IMR-90 (cell line): ENCODE measurements at regions not wholly inside any gene's neighbourhood (a gene's known extent, or its start where the extent isn't known, plus 50 kb on each side); places are given as distances from the start of the nearest gene placed in this dataset.

Source experiments
- ATAC-seq: fragments of 200-7000 bp; cut with Tn5 transposase; 2 replicates; pipeline ENCODE4 v1.9.1; 2020; ENCODE audit warnings: low read depth, mild to moderate bottlenecking, moderate library complexity
- BruUV-seq: library from RNA; stranded (reverse); fragments of 400-500 nt; replicated peaks from 2 replicates; lab custom pipeline; 2021; lab: Mats Ljungman, UMichigan
- CTCF ChIA-PET: fragments of 300-600 bp; formaldehyde crosslinking; extraction: SDS; loops from one replicate; lab custom pipeline; 2021; ENCODE audit warnings: antibody characterized with exemption; lab: Yijun Ruan, JAX
- POLR2A ChIA-PET: fragments of 300-600 bp; sonication (Branson Sonifier 250); formaldehyde crosslinking; loops from one replicate; lab custom pipeline; 2022; ENCODE audit warnings: antibody characterized with exemption; ENCODE audit not compliant: unreplicated experiment; lab: Charles Lee
- DNase-seq: peaks from one replicate; pipeline ENCODE4 v3.0.0; 2013
- H2AFZ ChIP-seq: replicated peaks from 2 replicates; pipeline ENCODE3; 2013; ENCODE audit warnings: low read length, mild to moderate bottlenecking; ENCODE audit not compliant: poor library complexity
- H2AK5ac ChIP-seq: 2 replicates; pipeline ENCODE4 v1.6.1; 2013; ENCODE audit warnings: low read depth, low read length, inconsistent platforms
- H2AK9ac ChIP-seq: replicated peaks from 2 replicates; pipeline ENCODE3; 2013; ENCODE audit warnings: mild to moderate bottlenecking, low read depth, low read length, moderate library complexity; ENCODE audit not compliant: poor library complexity
- H2BK120ac ChIP-seq: 2 replicates; pipeline ENCODE4 v1.6.1; 2013; ENCODE audit warnings: low read depth, low read length, inconsistent platforms
- H2BK15ac ChIP-seq: 3 replicates; pipeline ENCODE4 v1.6.1; 2013; ENCODE audit warnings: low read depth, low read length, inconsistent platforms
- H2BK20ac ChIP-seq: 2 replicates; pipeline ENCODE4 v1.6.1; 2013; ENCODE audit warnings: low read depth, mild to moderate bottlenecking, inconsistent platforms, low read length, moderate library complexity
- H2BK5ac ChIP-seq: 2 replicates; pipeline ENCODE4 v1.6.1; 2013; ENCODE audit warnings: mild to moderate bottlenecking, low read depth, low read length, inconsistent platforms; ENCODE audit not compliant: poor library complexity, severe bottlenecking
- H3K14ac ChIP-seq: replicated peaks from 2 replicates; pipeline ENCODE4 v1.6.1; 2013; ENCODE audit warnings: low read depth, low read length, inconsistent platforms
- H3K18ac ChIP-seq: 2 replicates; pipeline ENCODE4 v1.6.1; 2013; ENCODE audit warnings: low read depth, low read length, control low read depth
- H3K23ac ChIP-seq: 2 replicates; pipeline ENCODE4 v1.6.1; 2013; ENCODE audit warnings: low read depth, low read length, inconsistent platforms
- H3K27ac ChIP-seq: 2 replicates; pipeline ENCODE4 v1.5.1; 2013; ENCODE audit warnings: mild to moderate bottlenecking, control low read depth, low read length; ENCODE audit not compliant: insufficient read depth
- H3K27me3 ChIP-seq: 2 replicates; pipeline ENCODE4 v1.6.1; 2013; ENCODE audit warnings: low read length; ENCODE audit not compliant: control insufficient read depth, insufficient read depth
- H3K36me3 ChIP-seq: 2 replicates; pipeline ENCODE4 v1.6.1; 2013; ENCODE audit warnings: low read length, mixed read lengths; ENCODE audit not compliant: control insufficient read depth, insufficient read depth
- H3K4ac ChIP-seq: 2 replicates; pipeline ENCODE4 v1.6.1; 2013; ENCODE audit warnings: low read depth, low read length, inconsistent platforms
- H3K4me1 ChIP-seq: 2 replicates; pipeline ENCODE4 v1.6.1; 2013; ENCODE audit warnings: low read length, mixed read lengths; ENCODE audit not compliant: control insufficient read depth, insufficient read depth
- H3K4me2 ChIP-seq: 2 replicates; pipeline ENCODE4 v1.6.1; 2013; ENCODE audit warnings: low read depth, mild to moderate bottlenecking, control low read depth, low read length, moderate library complexity
- H3K4me3 ChIP-seq: 2 replicates; pipeline ENCODE4 v1.5.1; 2013; ENCODE audit warnings: low read depth, mild to moderate bottlenecking, control low read depth, low read length, moderate library complexity; ENCODE audit not compliant: insufficient read depth
- H3K56ac ChIP-seq: 2 replicates; pipeline ENCODE4 v1.6.1; 2013; ENCODE audit warnings: low read length, inconsistent platforms; ENCODE audit not compliant: insufficient read depth; ENCODE audit errors: extremely low read depth
- H3K79me1 ChIP-seq, 2 experiments: 2 replicates each; pipeline ENCODE4 v1.6.1; 2013; ENCODE audit warnings: low read length in 2 of 2, inconsistent platforms in 1 of 2, low read depth in 1 of 2
- H3K9ac ChIP-seq: 2 replicates; pipeline ENCODE4 v1.6.1; 2013; ENCODE audit warnings: low read depth, low read length, control low read depth
- H3K9me1 ChIP-seq: 2 replicates; pipeline ENCODE4 v1.6.1; 2013; ENCODE audit warnings: low read length, inconsistent platforms; ENCODE audit not compliant: insufficient read depth
- H3K9me3 ChIP-seq: 2 replicates; pipeline ENCODE4 v1.6.1; 2013; ENCODE audit warnings: low read length; ENCODE audit not compliant: control insufficient read depth, insufficient read depth
- H4K20me1 ChIP-seq: 2 replicates; pipeline ENCODE4 v1.6.1; 2013; ENCODE audit warnings: low read length, inconsistent platforms; ENCODE audit not compliant: insufficient read depth
- H4K5ac ChIP-seq: 2 replicates; pipeline ENCODE4 v1.6.1; 2013; ENCODE audit warnings: mild to moderate bottlenecking, low read depth, low read length, control low read depth
- H4K8ac ChIP-seq, 2 experiments: 2 replicates each; pipeline ENCODE4 v1.6.1; 2013; ENCODE audit warnings: low read depth in 2 of 2, low read length in 2 of 2, control low read depth in 1 of 2, inconsistent platforms in 1 of 2
- H4K91ac ChIP-seq: 2 replicates; pipeline ENCODE4 v1.6.1; 2013; ENCODE audit warnings: low read depth, low read length, inconsistent platforms; ENCODE audit not compliant: insufficient read depth
- CHD1 ChIP-seq: IDR thresholded peaks from 2 replicates; pipeline ENCODE4 v1.6.1; 2012; ENCODE audit warnings: low read depth, low read length, improper control_type of control experiment
- FOS ChIP-seq: fragments of 150-350 bp; IDR thresholded peaks from 2 replicates; pipeline ENCODE4 v1.6.1; 2016; ENCODE audit warnings: low read depth, low read length
- RCOR1 ChIP-seq: IDR thresholded peaks from 2 replicates; pipeline ENCODE4 v1.6.1; 2012; ENCODE audit warnings: mild to moderate bottlenecking, low read length, improper control_type of control experiment; ENCODE audit not compliant: insufficient replicate concordance
- RFX5 ChIP-seq: IDR thresholded peaks from 2 replicates; pipeline ENCODE4 v1.8.0; 2012; ENCODE audit warnings: low read depth, mild to moderate bottlenecking, low read length, moderate library complexity
- dilution Hi-C: fragments of 300-500 bp; cut with HindIII; formaldehyde crosslinking; loops from one replicate; pipeline ENCODE4 v1.14.3; 2018; ENCODE audit warnings: low sequenced_read_pairs; ENCODE audit not compliant: unreplicated experiment
- in situ Hi-C: fragments of 300-500 bp; cut with MboI; formaldehyde crosslinking; loops from 3 replicates; pipeline ENCODE4 v1.14.3; 2019; ENCODE audit warnings: low sequenced_read_pairs, inconsistent platforms, mixed read lengths
- intact Hi-C: fragments of 100-400 bp; cut with micrococcal nuclease; formaldehyde crosslinking; loops from 2 replicates; pipeline ENCODE4 v1.10.0; 2022
- TF ChIP-seq, protein P1 (sequence below): fragments of 150-350 bp; IDR thresholded peaks from 2 replicates; pipeline ENCODE4 v1.6.1; 2016; ENCODE audit warnings: low read depth, mild to moderate bottlenecking, low read length, moderate library complexity, borderline replicate concordance
- TF ChIP-seq, protein P2 (sequence below): fragments of 150-350 bp; IDR thresholded peaks from 2 replicates; pipeline ENCODE4 v1.6.1; 2017; ENCODE audit warnings: mild to moderate bottlenecking, antibody characterized with exemption, low read length, low read depth
- TF ChIP-seq, protein P3 (sequence below): conservative IDR thresholded peaks from 2 replicates; pipeline ENCODE4 v1.5.1; 2012; ENCODE audit warnings: mild to moderate bottlenecking, low read depth, low read length, improper control_type of control experiment

DNA sequence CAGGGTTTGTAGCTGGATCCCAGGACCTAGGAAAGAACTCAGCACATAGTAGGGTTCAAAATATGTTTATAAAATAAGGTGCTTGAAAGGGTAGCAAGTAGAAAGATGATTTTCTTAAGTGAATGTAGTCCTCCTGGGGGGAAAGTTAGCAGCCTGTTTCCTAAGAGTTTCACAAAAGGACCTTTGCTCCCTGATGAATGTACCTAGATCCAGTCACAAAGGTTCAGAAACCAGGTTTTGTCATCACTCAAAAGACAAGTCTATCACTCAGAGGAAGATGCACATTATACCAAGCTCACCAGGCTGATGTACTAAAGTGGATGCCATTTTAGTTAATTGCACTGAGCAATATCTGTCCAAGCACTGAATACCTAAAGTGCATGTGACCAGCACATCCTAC, 378.2 kb downstream of the BCL11A start:
- H3K4me2 ChIP-seq: no peak overlapping the region
- ChIA-PET CTCF (no interaction called here), POLR2A (no interaction called here)
- H4K5ac ChIP-seq: no peak overlapping the region
- H4K20me1 ChIP-seq: no peaks in the 10 kb centered on the region
- no peak overlapping the region for H3K14ac ChIP-seq
- H2AK9ac ChIP-seq: no peak overlapping the region
- no peak overlapping the region for H3K56ac ChIP-seq
- no peak overlapping the region for H3K27ac ChIP-seq
- no peak overlapping the region for H2BK120ac ChIP-seq
- H3K79me1 ChIP-seq: no peaks in the 10 kb centered on the region
- H3K4ac ChIP-seq: no peak overlapping the region
- no peak overlapping the region for H2BK5ac ChIP-seq
- in situ Hi-C loops (no loop called here), intact Hi-C loops (no loop called here), dilution Hi-C loops (no loop called here)
- no peaks in the 10 kb centered on the region for H3K4me1 ChIP-seq
- no peak overlapping the region for H4K8ac ChIP-seq
- no peak overlapping the region for H3K23ac ChIP-seq
- DNase-seq (no peak), ATAC-seq (no peak)
- no peak overlapping the region for H3K4me3 ChIP-seq
- no peaks in the 10 kb centered on the region for H3K27me3 ChIP-seq
- no TSS peak for BruUV-seq
- TF ChIP-seq FOS (no peak), RFX5 (no peak), RCOR1 (no peak), CHD1 (no peak)
- TF ChIP-seq, protein P1, sequence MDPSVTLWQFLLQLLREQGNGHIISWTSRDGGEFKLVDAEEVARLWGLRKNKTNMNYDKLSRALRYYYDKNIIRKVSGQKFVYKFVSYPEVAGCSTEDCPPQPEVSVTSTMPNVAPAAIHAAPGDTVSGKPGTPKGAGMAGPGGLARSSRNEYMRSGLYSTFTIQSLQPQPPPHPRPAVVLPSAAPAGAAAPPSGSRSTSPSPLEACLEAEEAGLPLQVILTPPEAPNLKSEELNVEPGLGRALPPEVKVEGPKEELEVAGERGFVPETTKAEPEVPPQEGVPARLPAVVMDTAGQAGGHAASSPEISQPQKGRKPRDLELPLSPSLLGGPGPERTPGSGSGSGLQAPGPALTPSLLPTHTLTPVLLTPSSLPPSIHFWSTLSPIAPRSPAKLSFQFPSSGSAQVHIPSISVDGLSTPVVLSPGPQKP: no peak
- TF ChIP-seq, protein P2, sequence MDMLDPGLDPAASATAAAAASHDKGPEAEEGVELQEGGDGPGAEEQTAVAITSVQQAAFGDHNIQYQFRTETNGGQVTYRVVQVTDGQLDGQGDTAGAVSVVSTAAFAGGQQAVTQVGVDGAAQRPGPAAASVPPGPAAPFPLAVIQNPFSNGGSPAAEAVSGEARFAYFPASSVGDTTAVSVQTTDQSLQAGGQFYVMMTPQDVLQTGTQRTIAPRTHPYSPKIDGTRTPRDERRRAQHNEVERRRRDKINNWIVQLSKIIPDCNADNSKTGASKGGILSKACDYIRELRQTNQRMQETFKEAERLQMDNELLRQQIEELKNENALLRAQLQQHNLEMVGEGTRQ: no peak
- TF ChIP-seq, protein P3, sequence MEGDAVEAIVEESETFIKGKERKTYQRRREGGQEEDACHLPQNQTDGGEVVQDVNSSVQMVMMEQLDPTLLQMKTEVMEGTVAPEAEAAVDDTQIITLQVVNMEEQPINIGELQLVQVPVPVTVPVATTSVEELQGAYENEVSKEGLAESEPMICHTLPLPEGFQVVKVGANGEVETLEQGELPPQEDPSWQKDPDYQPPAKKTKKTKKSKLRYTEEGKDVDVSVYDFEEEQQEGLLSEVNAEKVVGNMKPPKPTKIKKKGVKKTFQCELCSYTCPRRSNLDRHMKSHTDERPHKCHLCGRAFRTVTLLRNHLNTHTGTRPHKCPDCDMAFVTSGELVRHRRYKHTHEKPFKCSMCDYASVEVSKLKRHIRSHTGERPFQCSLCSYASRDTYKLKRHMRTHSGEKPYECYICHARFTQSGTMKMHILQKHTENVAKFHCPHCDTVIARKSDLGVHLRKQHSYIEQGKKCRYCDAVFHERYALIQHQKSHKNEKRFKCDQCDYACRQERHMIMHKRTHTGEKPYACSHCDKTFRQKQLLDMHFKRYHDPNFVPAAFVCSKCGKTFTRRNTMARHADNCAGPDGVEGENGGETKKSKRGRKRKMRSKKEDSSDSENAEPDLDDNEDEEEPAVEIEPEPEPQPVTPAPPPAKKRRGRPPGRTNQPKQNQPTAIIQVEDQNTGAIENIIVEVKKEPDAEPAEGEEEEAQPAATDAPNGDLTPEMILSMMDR: no peak
- no peak overlapping the region for H4K91ac ChIP-seq
- H3K9me3 ChIP-seq: peaks cover 3% of the 10 kb centered on the region; the same call in 1 of the 2 replicates
- H2AFZ ChIP-seq: no peak overlapping the region
- H2BK15ac ChIP-seq: no peak overlapping the region
- H3K36me3 ChIP-seq: no peaks in the 10 kb centered on the region
- H2AK5ac ChIP-seq: no peak overlapping the region
- no peaks in the 10 kb centered on the region for H3K9me1 ChIP-seq
- H3K9ac ChIP-seq: no peak overlapping the region
- no peak overlapping the region for H2BK20ac ChIP-seq
- H3K18ac ChIP-seq: no peak overlapping the region
